ENCODE measurements at regions not wholly inside any gene's neighbourhood (a gene's known extent, or its start where the extent isn't known, plus 50 kb on each side); places are given as distances from the start of the nearest gene placed in this dataset.

DNA sequence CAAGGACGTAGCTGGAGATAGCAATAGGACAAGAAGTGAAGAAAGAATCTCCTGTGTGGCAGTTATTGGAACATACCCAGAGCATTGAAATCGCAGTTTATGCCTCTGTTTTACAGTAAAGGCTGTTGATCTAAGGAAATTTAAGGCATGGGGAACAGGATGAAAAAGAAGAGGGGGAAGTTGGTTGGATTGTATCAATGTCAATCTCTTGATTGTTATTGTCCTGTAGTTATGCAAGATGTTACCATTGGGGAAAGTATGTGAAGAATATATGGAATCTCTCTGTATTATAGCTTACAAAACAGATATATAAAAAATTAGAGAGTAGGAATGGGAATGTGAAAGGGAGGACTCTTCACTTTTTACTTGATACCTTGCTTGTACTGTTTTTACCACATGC is 195.6 kb upstream of the NREP start:
- TF ChIP-seq, protein P1, sequence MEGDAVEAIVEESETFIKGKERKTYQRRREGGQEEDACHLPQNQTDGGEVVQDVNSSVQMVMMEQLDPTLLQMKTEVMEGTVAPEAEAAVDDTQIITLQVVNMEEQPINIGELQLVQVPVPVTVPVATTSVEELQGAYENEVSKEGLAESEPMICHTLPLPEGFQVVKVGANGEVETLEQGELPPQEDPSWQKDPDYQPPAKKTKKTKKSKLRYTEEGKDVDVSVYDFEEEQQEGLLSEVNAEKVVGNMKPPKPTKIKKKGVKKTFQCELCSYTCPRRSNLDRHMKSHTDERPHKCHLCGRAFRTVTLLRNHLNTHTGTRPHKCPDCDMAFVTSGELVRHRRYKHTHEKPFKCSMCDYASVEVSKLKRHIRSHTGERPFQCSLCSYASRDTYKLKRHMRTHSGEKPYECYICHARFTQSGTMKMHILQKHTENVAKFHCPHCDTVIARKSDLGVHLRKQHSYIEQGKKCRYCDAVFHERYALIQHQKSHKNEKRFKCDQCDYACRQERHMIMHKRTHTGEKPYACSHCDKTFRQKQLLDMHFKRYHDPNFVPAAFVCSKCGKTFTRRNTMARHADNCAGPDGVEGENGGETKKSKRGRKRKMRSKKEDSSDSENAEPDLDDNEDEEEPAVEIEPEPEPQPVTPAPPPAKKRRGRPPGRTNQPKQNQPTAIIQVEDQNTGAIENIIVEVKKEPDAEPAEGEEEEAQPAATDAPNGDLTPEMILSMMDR (IDR thresholded peaks at IDR 0.05) = no peak
- TF ChIP-seq POLR2A (IDR thresholded peaks at IDR 0.05) = no peak
- no peak for TF ChIP-seq POLR2AphosphoS5 (IDR thresholded peaks at IDR 0.05; ENCODE audit: insufficient read depth in 1 of 2, low read depth in 1 of 2)

All from vagina (tissue), 2 donors.